LNCaP clone FGC (cell line): ENCODE measurements at regions not wholly inside any gene's neighbourhood (a gene's known extent, or its start where the extent isn't known, plus 50 kb on each side); places are given as distances from the start of the nearest gene placed in this dataset.

ENCODE experiments used
- DNase-seq: peaks from one replicate; pipeline ENCODE4 v3.0.0-alpha.2; 2011; ENCODE audit warnings: low read depth
- H3K4me3 ChIP-seq: 2 replicates; pipeline ENCODE4 v1.5.1; 2011; ENCODE audit warnings: mild to moderate bottlenecking, low read depth, low read length, control low read depth
- CTCF ChIP-seq: IDR thresholded peaks from 2 replicates; pipeline ENCODE4 v1.5.1; 2012; ENCODE audit warnings: mild to moderate bottlenecking; ENCODE audit not compliant: control insufficient read depth, insufficient read depth; ENCODE audit errors: extremely low read depth

GRCh38 chr2:35255826-35256225 lies 1099.8 kb upstream of the CRIM1 start:
- TF ChIP-seq CTCF = no peak
- no peak overlapping the region for H3K4me3 ChIP-seq
- no peak for DNase-seq

GRCh38 chr2:35251156-35251555 lies 1104.4 kb upstream of the CRIM1 start:
- no peak overlapping the region for H3K4me3 ChIP-seq
- no peak for DNase-seq
- no peak for TF ChIP-seq CTCF

- DNase-seq = no peak
- H3K4me3 ChIP-seq = no peak overlapping the region
- TF ChIP-seq CTCF = no peak
Measured at GRCh38 chr2:35246702-35247101, 1108.9 kb upstream of the CRIM1 start.

- no peak for TF ChIP-seq CTCF
- H3K4me3 ChIP-seq = no peak overlapping the region
- DNase-seq = no peak
Measured at GRCh38 chr2:35228584-35228983, 1127.0 kb upstream of the CRIM1 start.

GRCh38 chr2:35220461-35220860 lies 1135.1 kb upstream of the CRIM1 start:
- no peak for TF ChIP-seq CTCF
- no peak for DNase-seq

GRCh38 chr2:35204881-35205280 lies 1150.7 kb upstream of the CRIM1 start:
- H3K4me3 ChIP-seq = no peak overlapping the region

More at GRCh38 chr2:35220461-35220860, 1135.1 kb upstream of the CRIM1 start:
- H3K4me3 ChIP-seq = no peak overlapping the region

GRCh38 chr2:35204323-35204722 lies 1151.3 kb upstream of the CRIM1 start:
- TF ChIP-seq CTCF = no peak
- no peak for DNase-seq
- H3K4me3 ChIP-seq = no peak overlapping the region

More at GRCh38 chr2:35204881-35205280, 1150.7 kb upstream of the CRIM1 start:
- no peak for TF ChIP-seq CTCF
- peak; percentile 40 for DNase-seq
